ENCODE measurements at regions not wholly inside any gene's neighbourhood (a gene's known extent, or its start where the extent isn't known, plus 50 kb on each side); places are given as distances from the start of the nearest gene placed in this dataset.
A peak's percentile ranks its signal among the peaks of the same experiment; 100 is the strongest.

- no peak overlapping the region for H3K4ac ChIP-seq (ENCODE audit: low read depth, low read length)
- no peak overlapping the region for H3K4me3 ChIP-seq (ENCODE audit: insufficient read depth, low read depth, low read length)
- no peaks in the 10 kb centered on the region for H3K4me1 ChIP-seq (ENCODE audit: control insufficient read depth, insufficient read depth, low read length)
- POLR2A ChIA-PET (ENCODE audit: unreplicated experiment), result no interaction called here
- no peak overlapping the region for H2BK120ac ChIP-seq (ENCODE audit: low read depth, low read length)
- H2AK9ac ChIP-seq (replicated peaks; ENCODE audit: low read depth, low read length, poor library complexity), result no peak overlapping the region
- H4K8ac ChIP-seq (ENCODE audit: low read depth in 2 of 2, low read length in 2 of 2), result no peak overlapping the region
- no peak overlapping the region for H2BK15ac ChIP-seq (ENCODE audit: low read depth, low read length)
- no peak overlapping the region for H3K14ac ChIP-seq (replicated peaks; ENCODE audit: low read depth, low read length)
- no peak overlapping the region for H3K56ac ChIP-seq (ENCODE audit: extremely low read depth, insufficient read depth, low read length)
- no CpG with 5 or more reads among the region's 3 CpGs for WGBS, 2 experiments (ENCODE audit: extremely low coverage in 2 of 2, insufficient read length in 1 of 2)
- H3K27me3 ChIP-seq (ENCODE audit: control insufficient read depth, insufficient read depth, low read length), result peaks cover 2% of the 10 kb centered on the region; the same call in 1 of the 2 replicates
- CTCF ChIA-PET, result interaction anchor here (0.8 to 1.5 kb wide), 2 partner anchors 17 to 272 kb away, joined by 5 to 8 read pairs; no protein-coding TSS in a partner anchor
- no peak overlapping the region for H3K9ac ChIP-seq (ENCODE audit: low read depth, low read length)
- no peaks in the 10 kb centered on the region for H3K79me1 ChIP-seq (ENCODE audit: low read depth in 1 of 2, low read length in 2 of 2)
- H2AFZ ChIP-seq (replicated peaks; ENCODE audit: low read length, poor library complexity), result no peak overlapping the region
- peak; percentile 7 for DNase-seq
- no peak overlapping the region for H4K91ac ChIP-seq (ENCODE audit: insufficient read depth, low read depth, low read length)
- dilution Hi-C loops (cut with HindIII; ENCODE audit: low sequenced_read_pairs, unreplicated experiment), result no loop called here
- in situ Hi-C loops (cut with MboI; ENCODE audit: low sequenced_read_pairs), result no loop called here
- no peaks in the 10 kb centered on the region for H3K36me3 ChIP-seq (ENCODE audit: control insufficient read depth, insufficient read depth, low read length)
- BruUV-seq (replicated peaks), result no TSS peak
- no peak overlapping the region for H2BK5ac ChIP-seq (ENCODE audit: low read depth, low read length, poor library complexity, severe bottlenecking)
- intact Hi-C loops (cut with micrococcal nuclease), result no loop called here
- no peak overlapping the region for H3K4me2 ChIP-seq (ENCODE audit: low read depth, low read length)
- no peak overlapping the region for H3K18ac ChIP-seq (ENCODE audit: low read depth, low read length)
- no peak overlapping the region for H3K27ac ChIP-seq (ENCODE audit: insufficient read depth, low read length)
- no peaks in the 10 kb centered on the region for H4K20me1 ChIP-seq (ENCODE audit: insufficient read depth, low read length)
- no peaks in the 10 kb centered on the region for H3K9me1 ChIP-seq (ENCODE audit: insufficient read depth, low read length)
- no peak overlapping the region for H2BK20ac ChIP-seq (ENCODE audit: low read depth, low read length)
- no peak overlapping the region for H3K23ac ChIP-seq (ENCODE audit: low read depth, low read length)
- no peaks in the 10 kb centered on the region for H3K9me3 ChIP-seq (ENCODE audit: control insufficient read depth, insufficient read depth, low read length)
- H2AK5ac ChIP-seq (ENCODE audit: low read depth, low read length), result no peak overlapping the region
- TF ChIP-seq NFE2L2 (IDR thresholded peaks at IDR 0.05; ENCODE audit: low read depth, low read length), result no peak
- no peak for TF ChIP-seq MXI1 (IDR thresholded peaks at IDR 0.05; ENCODE audit: borderline replicate concordance, low read depth, low read length)
- no peak for TF ChIP-seq RAD21 (IDR thresholded peaks at IDR 0.05; ENCODE audit: low read length)
- TF ChIP-seq POLR2A (IDR thresholded peaks at IDR 0.05; ENCODE audit: low read depth, low read length), result no peak
- TF ChIP-seq MAFK (IDR thresholded peaks at IDR 0.05; ENCODE audit: low read depth, low read length), result no peak
- TF ChIP-seq, protein P1, sequence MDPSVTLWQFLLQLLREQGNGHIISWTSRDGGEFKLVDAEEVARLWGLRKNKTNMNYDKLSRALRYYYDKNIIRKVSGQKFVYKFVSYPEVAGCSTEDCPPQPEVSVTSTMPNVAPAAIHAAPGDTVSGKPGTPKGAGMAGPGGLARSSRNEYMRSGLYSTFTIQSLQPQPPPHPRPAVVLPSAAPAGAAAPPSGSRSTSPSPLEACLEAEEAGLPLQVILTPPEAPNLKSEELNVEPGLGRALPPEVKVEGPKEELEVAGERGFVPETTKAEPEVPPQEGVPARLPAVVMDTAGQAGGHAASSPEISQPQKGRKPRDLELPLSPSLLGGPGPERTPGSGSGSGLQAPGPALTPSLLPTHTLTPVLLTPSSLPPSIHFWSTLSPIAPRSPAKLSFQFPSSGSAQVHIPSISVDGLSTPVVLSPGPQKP (IDR thresholded peaks at IDR 0.05; ENCODE audit: borderline replicate concordance, low read depth, low read length), result no peak
- TF ChIP-seq MAZ (IDR thresholded peaks at IDR 0.05; ENCODE audit: borderline replicate concordance, low read depth, low read length), result no peak
- no peak overlapping the region for H4K5ac ChIP-seq (ENCODE audit: low read depth, low read length)
- no peak for ATAC-seq (ENCODE audit: low read depth)
Measured at GRCh38 chr2:18132697-18133096, 254.2 kb downstream of the KCNS3 start.

All from IMR-90 (cell line).